SKM-1 (cell line): ENCODE measurements at regions not wholly inside any gene's neighbourhood (a gene's known extent, or its start where the extent isn't known, plus 50 kb on each side); places are given as distances from the start of the nearest gene placed in this dataset.
"Not testable (repeated sequence)": the region's sequence is repeated elsewhere in the genome, so short reads cannot be mapped to it uniquely, and the experiment has no call there.

Source experiments
- DNase-seq: peaks from one replicate; lab custom pipeline; 2025; ENCODE audit not compliant: unreplicated experiment; lab: John Stamatoyannopoulos, UW

DNA sequence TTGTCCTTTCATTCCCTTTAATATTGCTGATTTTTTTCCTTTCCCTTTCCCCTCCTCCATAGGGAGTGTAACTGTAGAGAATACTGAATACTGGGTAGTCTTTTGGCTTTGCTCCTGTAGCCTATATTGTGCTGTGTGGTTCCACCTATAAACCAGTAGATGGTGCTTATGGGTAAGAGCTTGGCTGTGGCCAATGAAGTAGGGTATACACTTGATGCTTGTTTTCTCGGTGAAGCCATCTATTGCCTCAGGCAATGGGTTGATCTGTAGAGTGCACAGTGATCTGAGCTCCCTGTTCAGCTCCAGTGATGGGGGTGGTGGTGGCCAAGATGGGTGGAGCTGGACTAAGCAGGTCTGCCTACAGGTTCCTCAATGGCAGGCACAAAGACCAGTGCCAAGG is 203.3 kb upstream of the IMPG1 start:
- no peak for DNase-seq

DNA sequence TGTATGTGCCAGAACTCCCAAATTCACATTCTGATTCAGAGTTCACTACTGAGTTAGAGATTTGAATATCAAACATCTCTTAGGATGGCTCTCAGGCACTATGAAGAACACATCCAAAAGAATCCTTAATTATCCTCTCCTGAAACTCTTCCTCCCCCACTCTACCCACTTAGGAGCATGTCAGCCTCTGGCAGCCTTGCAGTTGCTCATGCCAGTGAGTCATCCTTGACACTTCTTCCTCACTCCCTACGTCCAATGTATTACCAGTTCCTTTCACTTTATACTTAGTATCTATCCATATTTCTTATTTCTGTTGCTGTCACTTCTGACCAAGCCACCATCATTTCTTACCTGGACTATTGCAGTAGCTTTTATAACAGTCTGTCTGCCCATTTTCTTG is 192.0 kb upstream of the IMPG1 start:
- DNase-seq = no peak

- DNase-seq = no peak
Observed at GRCh38 chr6:76262240-76262639, 189.8 kb upstream of the IMPG1 start.

- peak; percentile 66 for DNase-seq
Observed at GRCh38 chr6:76250666-76251065, 178.2 kb upstream of the IMPG1 start.

DNA sequence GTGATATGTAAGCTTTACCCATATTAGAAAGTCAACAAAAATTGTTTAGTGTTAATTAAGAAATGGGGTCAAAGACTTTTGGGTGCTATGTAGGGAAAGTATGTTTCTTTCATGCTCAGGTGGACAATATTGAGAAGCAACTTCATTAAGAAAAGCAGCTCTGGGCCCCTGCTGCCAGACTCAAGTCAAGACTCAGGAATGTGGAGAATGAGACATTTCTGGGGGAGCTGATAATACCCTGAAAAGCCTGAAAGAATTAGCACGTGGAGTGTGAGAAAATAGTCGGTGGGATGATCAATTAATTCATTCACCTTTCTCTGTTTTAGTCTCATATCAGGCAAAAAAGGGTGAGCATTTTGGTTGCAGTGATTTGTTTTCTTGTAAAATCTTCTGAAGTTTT is 175.1 kb upstream of the IMPG1 start:
- no peak for DNase-seq

DNA sequence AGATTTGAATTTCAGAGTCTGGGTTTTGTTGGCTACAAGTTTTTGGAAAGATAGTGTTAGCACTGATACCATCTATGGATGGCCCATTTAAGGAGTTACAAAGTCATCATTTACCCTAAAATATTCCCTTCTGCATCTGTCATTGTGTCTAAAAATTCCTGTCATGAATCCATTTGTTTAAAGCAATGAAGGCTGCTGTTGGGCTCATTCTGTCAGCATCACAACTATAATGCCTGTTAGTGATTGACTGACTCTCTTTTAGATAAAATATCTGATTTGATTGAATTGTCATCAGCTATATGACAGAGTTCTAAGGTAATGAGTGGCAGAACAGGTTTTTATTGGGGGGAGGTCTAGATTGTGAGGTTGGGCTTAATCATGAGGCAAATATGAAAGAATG is 167.6 kb upstream of the IMPG1 start:
- no peak for DNase-seq

GRCh38 chr6:76230711-76231110 is 158.2 kb upstream of the IMPG1 start:
- no peak for DNase-seq

- no peak for DNase-seq
Observed at GRCh38 chr6:76222189-76222588, 149.7 kb upstream of the IMPG1 start.

- DNase-seq = no peak
Observed at GRCh38 chr6:76221525-76221924, 149.1 kb upstream of the IMPG1 start.

DNA sequence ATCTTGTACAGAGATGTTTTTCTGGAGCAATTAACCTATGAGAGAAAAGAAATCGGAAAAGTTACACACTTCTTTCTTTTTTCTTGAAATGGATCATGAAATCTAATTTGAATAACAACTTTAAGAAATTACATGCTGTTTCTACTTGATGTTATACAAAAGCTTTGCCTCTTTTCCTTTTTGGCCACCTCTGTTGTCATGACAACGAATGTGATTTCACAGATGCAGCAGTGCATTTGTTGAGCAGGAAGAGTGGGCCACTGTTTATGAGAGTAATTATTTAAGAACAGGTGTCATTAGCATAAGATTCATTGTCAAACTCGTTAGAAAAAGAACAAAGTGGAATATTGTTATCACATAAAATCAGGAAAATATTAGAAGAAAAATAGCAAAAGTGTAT is 148.3 kb upstream of the IMPG1 start:
- DNase-seq = no peak

DNA sequence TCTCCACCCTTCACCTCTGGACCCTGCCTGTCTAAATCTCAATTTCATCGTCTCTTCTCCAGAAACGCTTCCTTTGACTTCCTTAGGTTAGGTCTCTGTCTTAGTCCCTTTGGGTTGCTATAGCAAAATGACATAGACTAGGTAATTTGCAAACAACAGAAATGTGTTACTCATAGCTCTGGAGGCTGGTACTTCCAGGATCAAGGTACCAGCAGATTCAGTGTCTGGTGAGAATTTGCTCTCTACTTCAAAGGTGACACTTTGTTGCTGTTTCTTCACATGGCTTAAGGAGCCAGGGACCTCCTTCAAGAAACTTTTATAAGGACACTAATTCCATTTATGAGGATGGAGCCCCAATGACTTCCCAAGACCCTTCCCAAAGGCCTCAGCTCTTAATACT is 145.1 kb upstream of the IMPG1 start:
- no peak for DNase-seq

DNA sequence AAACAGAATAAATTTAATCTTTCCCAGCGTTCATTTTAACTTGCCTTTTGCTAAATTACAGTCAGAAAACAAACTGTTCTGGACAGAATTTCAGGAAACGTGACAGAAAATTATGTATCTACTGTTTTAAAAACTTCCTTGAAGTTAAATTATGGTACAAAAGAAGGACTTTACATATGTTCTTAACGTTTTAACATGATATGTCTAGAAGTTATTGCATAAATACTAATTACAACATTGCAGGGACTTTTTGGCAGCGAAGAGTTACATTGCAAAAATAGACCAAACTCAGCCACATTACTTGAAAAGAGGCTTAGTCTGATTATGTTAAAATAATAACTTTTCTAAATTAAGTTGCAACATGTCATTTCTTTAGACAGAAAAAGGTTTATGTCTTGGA is 142.1 kb upstream of the IMPG1 start:
- no peak for DNase-seq

- DNase-seq = no peak
Observed at GRCh38 chr6:76174722-76175121, 102.3 kb upstream of the IMPG1 start.

DNA sequence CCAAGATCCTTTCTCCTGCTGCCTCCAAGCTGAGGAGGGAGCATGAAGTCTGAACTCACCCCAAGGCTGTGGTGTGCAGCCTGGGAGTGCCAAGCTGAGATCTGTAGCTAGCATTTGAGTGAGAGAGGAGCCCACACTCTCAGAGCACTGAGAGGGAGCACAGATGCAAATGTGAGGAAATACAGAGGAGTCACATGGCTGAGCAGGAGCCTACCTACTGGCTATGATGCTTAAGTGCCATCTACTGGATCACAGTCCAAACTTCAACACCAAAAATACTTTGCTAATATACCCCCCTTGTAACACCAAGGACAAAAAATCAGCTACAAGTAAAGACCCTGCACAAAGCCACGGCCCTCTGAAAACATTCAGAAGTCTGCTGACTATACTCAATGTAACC is 94.4 kb upstream of the IMPG1 start:
- DNase-seq = no peak

GRCh38 chr6:76166297-76166696 is 93.8 kb upstream of the IMPG1 start:
- no peak for DNase-seq

GRCh38 chr6:76165471-76166221 is 93.2 kb upstream of the IMPG1 start:
- DNase-seq = no peak

DNA sequence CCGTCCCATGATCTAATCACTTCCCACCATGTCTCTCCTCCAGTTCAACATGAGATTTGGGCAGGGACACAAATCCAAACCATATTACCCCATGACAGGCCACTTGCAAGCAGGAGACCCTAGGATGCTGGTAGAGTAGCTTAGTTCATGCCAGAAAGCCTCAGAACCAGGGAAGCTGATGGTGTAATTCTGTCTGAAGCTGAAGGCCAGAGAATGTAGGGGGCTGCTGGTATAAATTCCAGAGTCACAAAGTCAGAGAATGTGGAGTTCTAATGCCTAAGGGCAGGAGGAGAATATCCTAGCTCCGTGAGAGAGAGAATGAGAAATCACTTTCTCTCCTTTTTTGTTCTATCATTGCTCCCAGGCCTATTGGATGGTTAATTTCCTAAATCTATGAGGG is 90.3 kb upstream of the IMPG1 start:
- DNase-seq = no peak

DNA sequence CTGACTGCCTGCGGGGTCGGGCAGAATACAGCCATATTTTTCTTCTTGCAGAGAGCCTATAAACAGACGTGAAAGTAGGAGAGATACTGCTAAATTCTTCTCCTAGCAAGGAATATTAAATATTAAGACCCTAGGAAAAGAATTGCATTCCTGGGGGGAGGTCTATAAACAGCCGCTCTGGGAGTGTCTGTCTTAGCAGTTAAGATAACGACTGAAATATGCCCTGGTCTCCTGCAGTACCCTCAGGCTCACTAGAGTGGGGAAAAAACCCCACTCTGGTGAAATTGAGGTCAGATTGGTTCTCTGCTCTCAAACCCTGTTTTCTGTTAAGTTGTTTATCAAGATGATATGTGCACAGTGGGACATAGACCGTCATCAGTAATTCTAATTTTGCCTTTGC is 85.3 kb upstream of the IMPG1 start:
- not testable (repeated sequence) for DNase-seq

DNA sequence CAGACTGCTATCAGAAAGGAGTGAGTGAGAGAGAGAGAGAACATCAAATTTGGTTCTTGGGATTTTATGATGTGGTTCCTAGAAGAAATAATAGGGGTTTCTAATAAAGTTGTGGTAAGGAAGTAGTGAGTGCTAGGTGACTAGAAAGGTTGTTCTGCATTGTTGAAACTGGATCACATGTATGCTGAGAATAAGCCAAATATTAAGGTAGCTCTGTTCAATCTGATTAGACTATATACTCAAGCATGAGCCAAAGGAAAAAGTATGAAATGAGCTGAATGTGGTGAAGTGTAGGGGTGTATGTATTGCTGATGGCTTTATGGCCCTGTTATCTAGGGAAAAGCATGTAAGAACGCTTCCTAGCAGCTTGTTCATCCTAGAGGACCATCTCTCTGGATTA is 63.0 kb upstream of the IMPG1 start:
- no peak for DNase-seq

DNA sequence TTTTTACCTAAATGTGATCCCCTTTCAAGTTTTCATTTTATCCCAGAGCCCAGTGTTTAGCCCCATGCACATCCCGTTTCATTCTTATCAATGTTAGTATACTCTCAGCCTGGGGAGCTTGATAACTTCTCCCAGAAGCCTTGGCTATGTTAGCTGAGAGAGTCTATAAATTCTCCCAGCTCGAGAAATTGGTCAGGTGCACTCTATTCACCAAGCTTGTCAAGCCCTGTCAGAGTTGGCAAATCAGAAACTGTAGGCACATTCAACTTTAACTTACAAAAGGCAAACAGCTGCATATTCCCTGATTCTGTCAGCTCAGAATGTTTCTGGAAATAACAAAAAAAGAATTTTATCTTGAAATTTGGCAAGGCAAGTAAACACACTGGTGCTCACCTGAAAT is 62.2 kb upstream of the IMPG1 start:
- DNase-seq = no peak

DNA sequence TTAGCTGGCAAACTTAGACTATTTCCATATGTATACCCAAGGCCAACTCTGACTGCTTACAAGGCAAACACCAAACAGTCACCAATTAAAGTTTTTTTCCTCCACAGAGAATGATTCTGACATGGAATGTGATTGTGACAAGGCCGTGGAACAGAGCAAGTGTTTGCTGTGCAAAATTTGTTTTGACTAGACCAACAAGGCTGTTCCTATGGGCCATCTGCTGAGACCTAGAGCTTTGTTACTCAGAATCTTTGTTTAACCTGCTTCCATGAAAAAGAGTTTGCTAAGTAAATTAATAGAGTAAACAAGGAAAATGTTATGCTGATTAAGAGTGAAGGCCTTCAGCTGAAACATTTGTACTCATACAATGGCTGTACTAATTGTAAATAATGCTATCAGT is 51.6 kb upstream of the IMPG1 start:
- DNase-seq = no peak
